NCI-H1048 (cell line): ENCODE measurements at regions not wholly inside any gene's neighbourhood (a gene's known extent, or its start where the extent isn't known, plus 50 kb on each side); places are given as distances from the start of the nearest gene placed in this dataset.

Source experiments
- DNase-seq: peaks from one replicate; lab custom pipeline; 2025; lab: John Stamatoyannopoulos, UW

DNA sequence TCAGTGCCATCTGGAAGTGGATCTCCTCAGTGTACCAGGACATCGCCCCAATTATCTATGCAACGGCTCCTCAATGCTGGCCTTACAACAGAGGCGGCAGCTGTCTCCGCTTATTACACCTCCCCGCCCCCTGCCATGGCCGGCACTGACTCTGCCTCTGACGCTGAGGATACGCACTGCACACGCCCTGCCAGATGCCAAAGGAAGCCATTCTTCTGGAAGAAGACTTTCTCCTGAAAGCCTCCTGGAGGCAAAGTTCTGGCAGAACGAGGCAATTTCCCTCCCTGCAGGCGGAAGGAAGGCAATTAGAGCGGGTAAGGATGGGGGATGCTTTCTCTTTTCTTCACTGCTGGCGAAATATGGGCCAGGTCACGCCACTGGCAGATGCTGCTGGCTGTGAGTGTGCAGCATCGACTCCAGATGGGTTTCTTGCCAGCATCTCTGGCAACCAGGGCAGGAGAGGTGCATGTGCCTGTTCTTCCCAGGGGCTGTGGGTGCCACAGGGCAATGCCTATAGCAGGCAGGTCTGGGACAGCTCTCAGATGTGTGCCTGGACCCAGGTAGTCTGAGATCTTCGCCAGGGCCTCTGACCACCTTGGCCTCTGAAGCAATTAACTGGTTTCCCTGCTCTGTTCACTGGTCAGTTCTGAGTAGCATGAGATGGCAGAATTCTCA, 62.2 kb upstream of the MRPS22 start:
- no peak for DNase-seq

DNA sequence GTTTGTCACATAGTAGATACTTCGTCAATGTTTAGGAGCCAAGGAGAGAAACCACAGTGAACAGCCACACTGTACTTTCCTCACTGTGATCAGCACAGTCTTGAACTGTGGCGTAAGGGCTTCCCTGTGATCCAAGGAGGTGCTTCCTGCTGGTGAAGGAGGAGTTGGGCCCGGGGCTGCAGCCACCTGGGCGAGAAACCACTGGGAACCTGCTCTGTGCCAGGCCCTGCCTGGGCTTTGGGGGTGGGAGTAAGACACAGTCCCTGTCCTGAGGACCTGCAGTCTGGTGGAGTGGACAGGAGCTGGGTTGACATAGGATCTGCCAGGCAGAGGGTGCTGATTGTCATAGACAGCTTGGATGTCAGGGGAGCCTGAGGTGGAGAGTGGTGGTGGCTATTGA, 60.5 kb upstream of the MRPS22 start:
- no peak for DNase-seq

DNA sequence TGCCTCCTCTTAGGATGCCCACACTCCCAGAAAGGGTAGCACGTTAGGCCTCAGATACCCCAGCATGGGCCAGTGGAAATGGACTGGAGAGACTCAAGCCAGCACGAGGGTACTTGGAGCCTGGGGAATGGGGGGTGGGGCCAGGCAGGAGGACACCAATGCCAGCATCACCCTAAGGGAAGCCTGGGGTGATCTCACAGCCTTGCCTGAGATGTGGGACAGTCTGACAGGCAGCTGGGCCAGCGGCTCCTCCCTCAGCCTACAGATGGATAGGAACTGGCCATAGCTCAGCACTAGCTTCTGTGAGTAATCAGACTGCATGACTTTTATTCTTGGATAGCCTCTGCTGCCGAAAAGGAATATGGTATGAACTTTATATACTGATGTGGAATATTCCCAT, 59.6 kb upstream of the MRPS22 start:
- no peak for DNase-seq

DNA sequence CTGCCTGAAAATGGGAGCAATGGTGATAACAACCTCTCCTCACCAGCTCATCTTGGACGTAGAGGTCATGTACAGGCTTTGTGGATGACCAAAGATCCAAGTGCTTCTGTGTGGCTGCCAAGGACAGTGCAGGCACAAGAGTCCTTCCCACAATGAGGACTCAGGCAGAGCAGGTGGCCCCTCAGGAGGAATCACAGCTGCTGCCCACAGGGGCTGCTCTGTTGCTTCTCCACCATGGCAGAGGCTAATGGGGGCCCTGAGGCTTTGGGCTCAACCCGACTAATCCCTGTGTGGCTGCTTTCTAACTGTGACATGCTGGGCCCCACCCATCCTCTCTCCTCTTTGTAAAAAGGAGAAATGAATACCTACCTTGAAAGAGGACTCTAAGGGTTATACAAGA, 58.1 kb upstream of the MRPS22 start:
- DNase-seq: no peak

DNA sequence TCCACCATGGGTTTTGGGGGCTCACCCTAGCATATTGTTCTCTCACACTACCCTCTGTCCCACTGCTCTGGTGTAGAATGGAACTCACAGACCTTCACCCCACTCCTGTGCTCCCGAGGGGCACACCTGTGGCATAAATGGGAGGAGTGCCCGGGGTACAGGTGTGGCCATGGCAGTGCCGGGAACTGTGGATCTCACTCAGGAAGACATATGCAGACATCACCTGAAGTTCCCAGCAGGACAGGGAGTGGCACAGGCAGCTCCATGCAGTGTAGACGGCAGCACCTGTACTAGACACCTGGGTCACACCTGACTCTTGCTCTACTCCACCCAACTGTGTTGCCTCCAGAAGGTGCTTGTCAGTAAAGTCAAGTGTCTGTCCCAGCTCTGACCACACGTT, 57.6 kb upstream of the MRPS22 start:
- no peak for DNase-seq

DNA sequence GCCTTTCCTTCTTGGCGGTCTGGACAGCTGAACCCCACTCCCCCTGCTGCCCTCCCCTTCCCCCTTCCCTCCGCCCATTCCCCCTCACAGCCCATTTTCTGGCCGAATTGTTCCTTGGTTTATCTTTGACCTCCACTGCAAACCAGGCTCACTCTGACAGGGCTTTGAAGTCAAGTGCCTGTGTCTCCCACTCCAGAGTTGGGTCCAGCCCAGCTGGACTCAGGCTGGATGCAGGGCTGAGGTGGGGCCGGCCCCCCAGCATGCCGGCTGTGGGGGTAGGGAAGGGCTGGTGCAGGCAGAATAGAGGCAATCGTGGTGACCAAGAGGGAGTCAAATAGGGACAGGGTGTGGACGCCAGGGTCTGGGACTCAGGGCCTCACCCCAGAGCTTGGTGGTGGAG, 57.0 kb upstream of the MRPS22 start:
- no peak for DNase-seq

DNA sequence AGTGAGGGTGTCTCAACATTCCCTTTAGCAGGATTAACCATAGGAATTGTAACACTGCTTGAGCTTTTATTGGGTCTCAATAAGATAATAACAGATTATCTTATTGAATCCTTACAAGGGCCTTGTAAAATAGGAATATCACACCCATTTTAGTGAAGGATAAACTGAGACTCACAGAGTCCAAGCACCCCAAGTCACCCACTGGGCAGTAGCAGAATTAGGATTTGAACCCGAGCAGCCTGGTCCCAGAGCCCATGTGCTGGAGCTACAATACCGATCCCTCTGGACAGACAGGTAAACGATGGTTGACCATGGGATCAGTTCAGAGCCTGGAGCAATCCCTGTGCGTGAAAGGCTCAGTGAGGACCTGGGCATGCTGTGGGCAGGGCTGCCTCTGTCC, 56.3 kb upstream of the MRPS22 start:
- DNase-seq: no peak

DNA sequence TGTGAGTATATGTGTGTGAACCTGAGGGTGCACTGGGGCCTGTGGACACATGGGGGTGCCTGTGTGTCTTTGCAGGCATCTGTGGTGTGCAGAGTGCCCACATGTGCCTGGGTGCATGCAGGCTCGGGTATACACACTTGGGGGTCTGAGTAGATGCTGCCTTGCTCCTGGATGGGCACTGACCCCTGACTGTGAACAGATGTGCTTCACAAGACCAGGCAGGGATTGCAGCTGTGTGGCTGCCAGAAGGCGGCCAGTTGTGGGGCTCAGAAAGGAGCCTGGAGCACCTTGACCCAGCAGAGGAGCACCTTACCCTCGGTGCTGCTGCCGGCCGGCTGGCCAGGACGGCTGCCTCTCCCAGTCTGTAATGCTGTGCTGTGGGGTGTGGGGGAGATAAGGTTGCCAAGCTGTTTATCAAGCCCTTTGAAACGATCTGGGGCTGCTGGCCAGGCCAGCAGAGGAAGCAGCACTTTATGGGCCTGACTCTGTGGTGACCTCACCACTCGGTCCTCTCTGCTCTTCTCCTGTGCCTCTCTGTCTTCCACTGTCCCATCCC, 55.5 kb upstream of the MRPS22 start:
- DNase-seq: no peak

DNA sequence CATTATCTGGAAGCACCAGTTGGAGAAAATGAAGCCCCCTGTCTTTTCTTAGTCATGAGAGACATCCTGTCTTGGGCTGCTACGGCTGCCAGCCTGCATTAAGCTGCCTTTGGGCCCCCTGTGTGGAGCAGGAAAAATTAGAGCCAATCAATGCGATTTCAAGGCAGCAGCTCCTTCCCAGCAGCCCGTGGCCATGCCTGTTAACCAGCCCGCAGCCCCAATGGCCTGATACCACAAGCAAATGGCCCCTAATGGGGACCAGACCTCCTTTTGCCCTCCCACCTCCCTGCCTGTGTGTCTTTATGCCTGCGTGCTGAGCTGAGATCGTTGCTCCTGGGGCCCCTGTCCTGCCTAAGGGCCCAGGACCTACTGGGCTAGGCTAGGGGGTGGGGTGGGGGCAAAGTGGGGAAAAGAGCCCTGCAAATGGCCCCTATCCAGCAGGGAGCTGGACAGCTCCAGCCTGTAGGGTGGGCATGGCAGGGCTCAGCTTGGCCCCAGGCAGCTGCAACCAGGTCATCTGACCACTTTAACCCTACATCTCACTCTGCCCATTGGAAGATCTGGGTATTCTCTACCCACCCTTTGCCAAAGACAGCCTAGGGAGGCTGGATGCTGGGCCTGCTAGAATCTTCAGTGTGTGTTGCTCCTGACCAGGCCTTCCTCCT, 53.8 kb upstream of the MRPS22 start:
- no peak for DNase-seq

DNA sequence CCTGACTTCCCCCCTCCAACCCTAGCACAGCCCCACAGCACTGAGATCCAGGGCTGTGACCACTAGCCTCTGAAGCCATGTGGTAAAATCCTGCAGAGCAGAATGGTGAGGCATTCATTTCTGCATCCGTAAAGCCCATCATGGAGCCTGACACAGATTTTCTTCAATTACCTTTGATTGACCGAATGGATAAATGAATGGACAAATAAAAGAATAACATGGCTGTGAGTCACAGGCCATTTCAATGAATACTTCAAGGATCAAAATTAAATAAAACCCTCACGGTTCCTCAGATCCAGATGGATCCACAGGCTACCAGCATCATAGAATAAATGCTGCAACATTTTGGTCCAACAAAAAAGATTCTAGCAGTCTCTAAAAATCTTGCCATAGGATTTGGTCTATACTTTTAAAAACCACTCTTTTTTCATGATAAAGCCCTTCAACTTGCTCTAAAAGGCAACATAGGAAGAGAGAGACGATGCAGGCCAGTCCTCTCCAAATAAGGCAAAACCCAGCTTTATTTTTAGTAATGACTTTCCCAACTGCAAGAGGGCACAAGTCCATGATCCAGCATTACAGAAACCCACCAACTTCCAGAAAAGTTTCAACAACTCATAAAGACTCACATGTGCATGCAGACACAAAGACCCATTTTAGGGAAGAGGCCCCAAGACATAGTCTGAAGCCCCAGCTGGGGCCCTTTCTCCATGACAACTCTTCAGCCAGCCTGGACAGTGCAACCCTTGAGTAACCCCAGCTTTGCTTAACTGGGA, 52.4 kb upstream of the MRPS22 start:
- DNase-seq: no peak

DNA sequence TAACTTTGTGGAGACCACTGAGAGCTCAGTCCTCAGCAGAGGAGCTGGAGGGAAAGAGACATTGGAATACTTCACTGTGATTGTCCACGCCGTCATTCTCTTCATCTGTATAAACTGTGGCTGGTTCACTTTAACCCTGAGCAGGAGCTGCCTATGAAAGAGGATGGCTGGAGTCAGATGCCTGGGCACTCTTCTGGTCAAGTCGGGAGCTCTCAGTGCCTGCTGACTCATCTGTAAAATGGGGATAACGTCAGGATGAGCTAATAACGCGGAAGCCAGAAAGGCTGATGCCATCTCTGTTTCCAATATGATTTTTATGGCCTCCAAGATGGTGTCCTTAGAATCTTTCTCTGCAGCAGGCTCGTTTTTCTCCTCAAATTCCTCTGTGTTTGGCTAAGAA, 51.6 kb upstream of the MRPS22 start:
- no peak for DNase-seq

DNA sequence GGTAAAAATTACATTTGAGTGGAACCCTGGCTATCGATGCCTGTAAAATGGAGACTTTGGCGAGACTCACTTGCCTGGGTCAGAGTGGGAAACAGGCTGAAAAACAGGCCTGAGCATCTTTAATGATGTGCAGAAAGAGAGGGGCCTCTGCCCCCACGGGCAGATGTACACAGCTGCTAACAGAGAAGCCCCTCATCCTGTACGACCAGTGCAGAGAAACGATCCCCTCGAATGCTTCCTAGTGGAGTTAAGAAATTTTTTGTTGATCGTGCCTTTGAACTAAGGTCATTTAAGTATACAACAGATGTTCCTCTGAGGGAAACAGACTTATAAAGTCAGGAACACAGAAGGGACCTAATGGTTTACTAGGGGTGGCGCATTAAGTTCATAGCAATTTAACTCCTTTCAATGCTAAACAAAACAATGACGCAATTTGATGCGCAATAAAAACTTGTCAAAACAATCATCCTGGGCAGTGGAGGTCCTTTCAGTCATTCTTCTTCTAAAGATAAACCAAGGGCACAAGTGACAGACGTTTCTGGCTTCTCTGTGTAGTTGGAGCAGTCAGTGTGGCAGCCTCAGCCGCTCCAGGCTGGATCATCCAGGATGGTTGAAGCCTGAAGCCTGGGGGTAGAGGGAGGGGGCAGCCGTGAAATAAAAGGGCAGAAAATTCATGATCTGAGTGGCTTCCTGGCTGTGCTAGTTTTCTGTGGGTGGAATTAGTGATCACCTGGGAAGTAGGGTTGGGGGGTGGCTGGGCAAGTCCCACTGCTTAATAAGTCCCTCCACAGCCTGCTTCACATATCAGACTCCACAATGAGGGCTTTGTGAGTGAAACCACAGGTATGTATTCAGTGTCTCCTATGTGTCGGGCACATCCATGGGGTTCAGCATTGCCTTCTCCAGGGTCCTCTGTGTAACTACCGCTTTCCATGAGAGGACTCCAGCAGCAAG, 50.8 kb upstream of the MRPS22 start:
- DNase-seq: no peak

DNA sequence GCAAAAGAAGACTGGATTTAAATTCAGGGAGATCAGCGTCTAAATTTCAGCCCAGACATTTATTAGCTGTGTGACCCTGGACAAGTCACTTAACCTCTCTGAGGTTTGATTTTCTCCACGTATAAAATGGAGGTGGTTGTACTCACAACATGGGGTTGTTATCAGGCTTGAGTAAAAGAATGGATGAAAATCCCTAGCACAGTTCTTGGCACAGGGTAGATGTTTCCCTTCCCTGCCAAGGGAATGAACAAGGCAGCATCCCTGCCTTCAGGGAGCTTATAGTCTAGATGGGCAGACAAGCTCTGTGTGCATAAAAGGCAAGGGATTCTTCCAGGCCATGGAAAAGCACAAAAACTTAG, 50.2 kb upstream of the MRPS22 start:
- no peak for DNase-seq
